ENCODE measurements at regions not wholly inside any gene's neighbourhood (a gene's known extent, or its start where the extent isn't known, plus 50 kb on each side); places are given as distances from the start of the nearest gene placed in this dataset.

- H3K27ac ChIP-seq, result no peak overlapping the region
- no peak overlapping the region for H3K4me3 ChIP-seq
- H3K36me3 ChIP-seq, result no peaks in the 10 kb centered on the region
- no peak for DNase-seq
- H3K27me3 ChIP-seq, result no peaks in the 10 kb centered on the region
- intact Hi-C loops (cut with DNase I; ENCODE audit: low total_unique reads), result no loop called here
- no peak for TF ChIP-seq POLR2A (IDR thresholded peaks at IDR 0.05)
- no peak for TF ChIP-seq CTCF (IDR thresholded peaks at IDR 0.05)
- no peaks in the 10 kb centered on the region for H3K4me1 ChIP-seq
- no peaks in the 10 kb centered on the region for H3K9me3 ChIP-seq
Observed at GRCh38 chr13:47121092-47121763, 224.4 kb upstream of the HTR2A start.

GRCh38 chr13:47120282-47120681 lies 223.4 kb upstream of the HTR2A start:
- Histone ChIP-seq H3K4me1 (no peaks in the 10 kb centered on the region), H3K36me3 (no peaks in the 10 kb centered on the region), H3K27me3 (no peaks in the 10 kb centered on the region), H3K9me3 (no peaks in the 10 kb centered on the region), H3K27ac (no peak overlapping the region), H3K4me3 (no peak overlapping the region)
- DNase-seq, result no peak
- intact Hi-C loops (cut with DNase I; ENCODE audit: low total_unique reads), result no loop called here
- TF ChIP-seq POLR2A (IDR thresholded peaks at IDR 0.05) (no peak), CTCF (IDR thresholded peaks at IDR 0.05) (no peak)

DNA sequence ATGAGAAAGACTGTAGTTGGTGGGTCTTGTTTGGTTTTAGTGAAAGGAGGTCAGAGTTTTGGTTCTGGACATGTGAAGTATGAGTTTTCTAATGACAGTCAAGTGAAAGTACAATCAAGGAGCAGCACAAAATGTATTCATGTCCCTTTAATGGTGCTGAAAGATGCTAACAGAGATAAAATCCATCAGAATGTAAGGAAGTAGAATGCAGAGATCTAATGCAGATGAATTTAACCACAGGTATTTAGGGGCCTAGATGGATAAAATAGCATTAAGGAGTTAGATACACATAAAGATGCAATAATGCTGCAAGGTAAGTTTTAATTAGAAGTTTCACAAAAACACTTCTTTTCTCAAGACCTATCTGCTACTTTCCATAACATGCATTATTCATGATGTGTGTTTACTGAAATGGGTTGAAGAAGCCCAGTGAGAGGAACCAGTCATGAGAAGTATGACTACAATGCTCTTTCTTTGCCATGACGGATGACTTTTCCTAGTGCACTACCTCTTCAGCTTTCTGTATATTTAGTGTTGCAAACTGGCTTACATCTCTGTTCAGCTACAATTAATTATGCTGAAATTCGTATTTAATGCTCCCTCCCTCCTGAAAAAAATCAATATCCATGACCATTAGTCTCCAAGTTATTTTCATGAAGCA lies 222.9 kb upstream of the HTR2A start:
- no peaks in the 10 kb centered on the region for H3K27me3 ChIP-seq
- no peaks in the 10 kb centered on the region for H3K9me3 ChIP-seq
- no peak for DNase-seq
- intact Hi-C loops (cut with DNase I; ENCODE audit: low total_unique reads), result no loop called here
- H3K4me1 ChIP-seq, result no peaks in the 10 kb centered on the region
- no peaks in the 10 kb centered on the region for H3K36me3 ChIP-seq
- H3K27ac ChIP-seq, result no peak overlapping the region
- TF ChIP-seq CTCF (IDR thresholded peaks at IDR 0.05), result no peak
- TF ChIP-seq POLR2A (IDR thresholded peaks at IDR 0.05), result no peak
- no peak overlapping the region for H3K4me3 ChIP-seq

DNA sequence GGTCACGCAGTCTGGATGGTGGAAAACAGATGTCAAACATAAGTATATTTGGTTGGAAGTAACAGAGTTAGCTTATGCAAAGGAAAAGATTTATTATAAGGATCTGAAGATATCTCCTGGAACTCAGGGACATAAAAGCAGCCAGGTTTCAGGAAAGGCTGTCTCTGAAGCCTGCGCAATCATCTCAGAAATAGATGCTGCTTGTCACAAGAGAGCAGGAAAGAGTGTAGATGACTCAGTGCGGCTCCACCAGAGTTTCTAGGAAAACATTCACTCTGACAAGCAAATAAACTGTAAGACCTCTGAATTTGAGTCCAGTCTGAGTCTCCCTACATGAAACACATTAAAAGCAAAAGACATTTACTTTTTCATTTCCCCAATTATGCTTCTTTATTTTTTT lies 220.4 kb upstream of the HTR2A start:
- no peaks in the 10 kb centered on the region for H3K9me3 ChIP-seq
- H3K36me3 ChIP-seq, result no peaks in the 10 kb centered on the region
- intact Hi-C loops (cut with DNase I; ENCODE audit: low total_unique reads), result no loop called here
- no peaks in the 10 kb centered on the region for H3K4me1 ChIP-seq
- H3K27ac ChIP-seq, result no peak overlapping the region
- no peaks in the 10 kb centered on the region for H3K27me3 ChIP-seq
- TF ChIP-seq POLR2A (IDR thresholded peaks at IDR 0.05) (no peak), CTCF (IDR thresholded peaks at IDR 0.05) (no peak)
- H3K4me3 ChIP-seq, result no peak overlapping the region
- DNase-seq, result no peak

DNA sequence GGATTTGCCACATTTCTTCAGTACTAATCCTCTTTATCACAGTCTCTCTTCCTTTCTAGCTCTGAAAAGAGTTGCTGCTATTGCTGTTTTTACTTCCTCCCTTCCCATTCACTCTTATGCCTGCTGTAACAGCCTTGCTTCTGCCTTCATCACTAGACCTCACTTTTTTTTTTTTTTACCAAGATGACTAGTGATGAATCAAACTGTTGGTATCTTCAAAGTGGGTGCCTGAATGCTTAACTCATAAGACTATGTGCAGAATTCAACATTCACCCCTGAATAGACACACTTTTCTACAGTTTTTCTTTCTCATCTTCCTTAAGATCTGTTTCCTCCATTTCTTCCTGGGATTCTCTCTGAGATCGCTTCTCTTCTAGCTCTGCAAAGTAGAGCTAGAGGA lies 217.2 kb upstream of the HTR2A start:
- Histone ChIP-seq H3K9me3 (no peaks in the 10 kb centered on the region), H3K27me3 (no peaks in the 10 kb centered on the region), H3K36me3 (no peaks in the 10 kb centered on the region), H3K27ac (no peak overlapping the region), H3K4me1 (no peaks in the 10 kb centered on the region), H3K4me3 (no peak overlapping the region)
- TF ChIP-seq POLR2A (IDR thresholded peaks at IDR 0.05), result no peak
- no peak for TF ChIP-seq CTCF (IDR thresholded peaks at IDR 0.05)
- no peak for DNase-seq
- intact Hi-C loops (cut with DNase I; ENCODE audit: low total_unique reads), result no loop called here
